Vagina (tissue), 2 donors: ENCODE measurements at regions not wholly inside any gene's neighbourhood (a gene's known extent, or its start where the extent isn't known, plus 50 kb on each side); places are given as distances from the start of the nearest gene placed in this dataset.

ENCODE experiments used
- POLR2A ChIP-seq, 2 donors: fragments of 450-650 bp; IDR thresholded peaks; one replicate each; pipeline ENCODE4 v1.6.1; 2017; ENCODE audit warnings: antibody characterized with exemption in 2 of 2, mild to moderate bottlenecking in 2 of 2, moderate library complexity in 2 of 2
- POLR2AphosphoS5 ChIP-seq, 2 donors: sonication (generic); formaldehyde crosslinking; IDR thresholded peaks; one replicate each; pipeline ENCODE4 v1.9.0; 2017; ENCODE audit warnings: antibody characterized with exemption in 2 of 2, mild to moderate bottlenecking in 2 of 2, low read depth in 1 of 2; ENCODE audit not compliant: insufficient read depth in 1 of 2
- TF ChIP-seq, protein P1 (sequence below), 3 experiments: fragments of 450-650 bp in 2 of 3; fragments of 200-600 bp in 1 of 3; sonication (generic) in 1 of 3; IDR thresholded peaks; one replicate each; pipeline ENCODE4 v1.5.1; 2017 to 2019; ENCODE audit warnings: antibody characterized with exemption in 3 of 3, mild to moderate bottlenecking in 2 of 3, moderate library complexity in 2 of 3

DNA sequence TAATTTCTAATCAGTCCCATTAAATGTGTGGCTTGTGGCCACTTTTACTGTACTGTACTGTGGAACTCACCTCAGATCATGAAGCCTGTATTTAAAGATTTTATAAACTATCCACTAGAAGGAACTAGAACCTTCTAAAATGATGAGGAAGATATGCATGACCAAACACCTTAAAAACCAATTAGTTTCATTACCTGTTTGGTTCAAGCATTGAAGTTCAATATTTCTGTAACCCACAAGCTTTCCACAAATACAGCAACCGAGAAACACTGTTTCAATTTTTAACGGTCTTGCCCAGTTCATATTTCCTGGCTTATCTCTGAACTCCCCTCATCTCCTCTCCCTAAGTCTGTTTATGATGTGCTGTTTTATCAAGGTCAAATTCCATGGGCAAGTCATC is 264.3 kb upstream of the PLD5 start:
- no peak for TF ChIP-seq POLR2A (IDR thresholded peaks at IDR 0.05)
- TF ChIP-seq, protein P1, sequence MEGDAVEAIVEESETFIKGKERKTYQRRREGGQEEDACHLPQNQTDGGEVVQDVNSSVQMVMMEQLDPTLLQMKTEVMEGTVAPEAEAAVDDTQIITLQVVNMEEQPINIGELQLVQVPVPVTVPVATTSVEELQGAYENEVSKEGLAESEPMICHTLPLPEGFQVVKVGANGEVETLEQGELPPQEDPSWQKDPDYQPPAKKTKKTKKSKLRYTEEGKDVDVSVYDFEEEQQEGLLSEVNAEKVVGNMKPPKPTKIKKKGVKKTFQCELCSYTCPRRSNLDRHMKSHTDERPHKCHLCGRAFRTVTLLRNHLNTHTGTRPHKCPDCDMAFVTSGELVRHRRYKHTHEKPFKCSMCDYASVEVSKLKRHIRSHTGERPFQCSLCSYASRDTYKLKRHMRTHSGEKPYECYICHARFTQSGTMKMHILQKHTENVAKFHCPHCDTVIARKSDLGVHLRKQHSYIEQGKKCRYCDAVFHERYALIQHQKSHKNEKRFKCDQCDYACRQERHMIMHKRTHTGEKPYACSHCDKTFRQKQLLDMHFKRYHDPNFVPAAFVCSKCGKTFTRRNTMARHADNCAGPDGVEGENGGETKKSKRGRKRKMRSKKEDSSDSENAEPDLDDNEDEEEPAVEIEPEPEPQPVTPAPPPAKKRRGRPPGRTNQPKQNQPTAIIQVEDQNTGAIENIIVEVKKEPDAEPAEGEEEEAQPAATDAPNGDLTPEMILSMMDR (IDR thresholded peaks at IDR 0.05): no peak
- no peak for TF ChIP-seq POLR2AphosphoS5 (IDR thresholded peaks at IDR 0.05; ENCODE audit: insufficient read depth in 1 of 2, low read depth in 1 of 2)
